ENCODE measurements at regions not wholly inside any gene's neighbourhood (a gene's known extent, or its start where the extent isn't known, plus 50 kb on each side); places are given as distances from the start of the nearest gene placed in this dataset.

DNA sequence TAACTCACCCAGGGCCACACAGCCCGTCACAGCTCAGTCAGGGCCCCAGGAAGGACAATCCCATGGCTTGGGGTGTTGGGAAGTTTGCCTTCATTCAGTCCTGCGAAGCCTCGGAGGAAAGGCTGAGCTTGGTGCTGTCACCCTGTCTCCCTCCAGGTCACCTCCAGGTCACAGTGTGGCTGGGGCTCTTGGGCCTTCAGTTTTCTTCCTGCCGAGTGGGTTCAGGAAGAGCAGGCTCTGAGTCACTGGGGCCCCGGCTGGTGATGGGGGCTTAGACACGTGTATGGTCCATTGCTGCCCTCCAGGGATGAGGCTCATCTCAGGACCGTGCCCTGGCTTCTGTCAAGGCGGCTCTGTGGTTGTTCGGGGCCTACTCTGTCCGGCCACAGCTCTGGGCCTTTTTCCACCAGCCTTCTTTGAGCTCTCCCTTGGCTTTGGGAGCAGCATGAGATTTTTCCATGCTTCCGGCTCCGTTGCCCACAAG is 118.6 kb downstream of the INHBB start (continued):
- no peak for TF ChIP-seq ZHX2 (IDR thresholded peaks at IDR 0.05; ENCODE audit: low read depth)
- TF ChIP-seq ZHX2 (CRISPR knock-in tag; IDR thresholded peaks at IDR 0.05; ENCODE audit: borderline replicate concordance) = no peak
- TF ChIP-seq THAP7 (CRISPR knock-in tag; IDR thresholded peaks at IDR 0.05) = no peak
- no peak for TF ChIP-seq ZNF576 (CRISPR knock-in tag; IDR thresholded peaks at IDR 0.05)
- no peak for TF ChIP-seq TARDBP (CRISPR knock-in tag; IDR thresholded peaks at IDR 0.05)
- no peak for TF ChIP-seq HOXA7 (CRISPR knock-in tag; IDR thresholded peaks at IDR 0.05)
- TF ChIP-seq HMGXB4 (CRISPR knock-in tag; IDR thresholded peaks at IDR 0.05; ENCODE audit: borderline replicate concordance in 1 of 2, low read depth in 1 of 2) = no peak
- no peak for TF ChIP-seq ZNF557 (CRISPR knock-in tag; IDR thresholded peaks at IDR 0.05)
- no peak for TF ChIP-seq ZNF781 (CRISPR knock-in tag; IDR thresholded peaks at IDR 0.05; ENCODE audit: borderline replicate concordance, not compliant biosample characterization)
- TF ChIP-seq ZNF329 (CRISPR knock-in tag; IDR thresholded peaks at IDR 0.05; ENCODE audit: low read depth) = no peak
- TF ChIP-seq RORA (CRISPR knock-in tag; IDR thresholded peaks at IDR 0.05) = no peak
- TF ChIP-seq MAF1 (CRISPR knock-in tag; IDR thresholded peaks at IDR 0.05; ENCODE audit: borderline replicate concordance) = 0 out of 2 replicates have a peak, but pooled peaks have one; percentile 45
- TF ChIP-seq AGO2 (optimal IDR thresholded peaks at IDR 0.05; ENCODE audit: low read depth, low read length) = peak; percentile 36
- no peak for TF ChIP-seq MEIS2 (CRISPR knock-in tag; IDR thresholded peaks at IDR 0.05)
- TF ChIP-seq ATF1 (CRISPR knock-in tag; IDR thresholded peaks at IDR 0.05) = no peak
- TF ChIP-seq SPEN (CRISPR knock-in tag; IDR thresholded peaks at IDR 0.05; ENCODE audit: low read depth) = no peak
- TF ChIP-seq YY1 (IDR thresholded peaks at IDR 0.05; ENCODE audit: insufficient read depth, insufficient replicate concordance, low read depth, low read length) = no peak
- no peak for TF ChIP-seq JDP2 (CRISPR knock-in tag; IDR thresholded peaks at IDR 0.05; ENCODE audit: borderline replicate concordance)
- no peak for TF ChIP-seq SAFB2 (CRISPR knock-in tag; IDR thresholded peaks at IDR 0.05; ENCODE audit: borderline replicate concordance, low read depth)
- no peak for TF ChIP-seq SRSF1 (optimal IDR thresholded peaks at IDR 0.05; ENCODE audit: low read depth, low read length)
- no peak for TF ChIP-seq FOXP1 (IDR thresholded peaks at IDR 0.05)
- TF ChIP-seq FOXP1 (CRISPR knock-in tag; IDR thresholded peaks at IDR 0.05) = no peak
